DND-41 (cell line): ENCODE measurements at regions not wholly inside any gene's neighbourhood (a gene's known extent, or its start where the extent isn't known, plus 50 kb on each side); places are given as distances from the start of the nearest gene placed in this dataset.

ENCODE experiments used
- ATAC-seq: fragments of 200-7000 bp; cut with Tn5 transposase; 3 replicates; pipeline ENCODE4 v1.9.1; 2021; ENCODE audit warnings: low read depth; ENCODE audit not compliant: insufficient read depth
- DNase-seq: peaks from one replicate; pipeline ENCODE4 v3.0.0-alpha.2; 2020
- H2AFZ ChIP-seq: 2 replicates; pipeline ENCODE4 v1.6.0; 2012; ENCODE audit warnings: low read depth, low read length
- H3K27ac ChIP-seq: 2 replicates; pipeline ENCODE4 v1.5.1; 2012; ENCODE audit warnings: low read length, inconsistent platforms
- H3K27me3 ChIP-seq: fragments of 200-600 bp; sonication (generic); 2 replicates; pipeline ENCODE4 v1.6.0; 2012; ENCODE audit warnings: low read length, mild to moderate bottlenecking, inconsistent platforms; ENCODE audit not compliant: insufficient read depth, poor library complexity
- H3K36me3 ChIP-seq: 2 replicates; pipeline ENCODE4 v1.5.1; 2012; ENCODE audit warnings: low read length, inconsistent platforms; ENCODE audit not compliant: insufficient read depth
- H3K4me1 ChIP-seq: 2 replicates; pipeline ENCODE4 v1.5.1; 2012; ENCODE audit warnings: mild to moderate bottlenecking, low read length; ENCODE audit not compliant: insufficient read depth
- H3K4me2 ChIP-seq: 2 replicates; pipeline ENCODE4 v1.6.0; 2012; ENCODE audit warnings: mild to moderate bottlenecking, moderate library complexity, low read length, inconsistent platforms; ENCODE audit not compliant: insufficient read depth
- H3K4me3 ChIP-seq, 2 experiments: fragments of 200-600 bp in 1 of 2; shearing (Covaris generic) in 1 of 2; 2 replicates each; pipeline ENCODE4 v1.5.1; 2012 to 2016; ENCODE audit warnings: inconsistent platforms in 2 of 2, low read length in 2 of 2, mild to moderate bottlenecking in 2 of 2, low read depth in 1 of 2, moderate library complexity in 1 of 2
- H3K79me2 ChIP-seq: 2 replicates; pipeline ENCODE4 v1.6.0; 2012; ENCODE audit warnings: low read length, inconsistent platforms; ENCODE audit not compliant: insufficient read depth
- H3K9ac ChIP-seq: 2 replicates; pipeline ENCODE4 v1.6.0; 2012; ENCODE audit warnings: low read depth, mild to moderate bottlenecking, inconsistent platforms, low read length, moderate library complexity
- H3K9me3 ChIP-seq: 2 replicates; pipeline ENCODE4 v1.5.1; 2012; ENCODE audit warnings: low read length, moderate library complexity, mild to moderate bottlenecking, inconsistent platforms; ENCODE audit not compliant: insufficient read depth, severe bottlenecking
- H4K20me1 ChIP-seq: 2 replicates; pipeline ENCODE4 v1.6.0; 2012; ENCODE audit warnings: low read length; ENCODE audit not compliant: insufficient read depth
- EZH2 ChIP-seq: IDR thresholded peaks from 3 replicates; pipeline ENCODE4 v1.6.1; 2012; ENCODE audit warnings: borderline replicate concordance, low read depth, mild to moderate bottlenecking, moderate library complexity, low read length, inconsistent platforms; ENCODE audit not compliant: severe bottlenecking
- TF ChIP-seq, protein P1 (sequence below): IDR thresholded peaks from 2 replicates; pipeline ENCODE4 v1.5.1; 2012; ENCODE audit warnings: borderline replicate concordance, low read length, moderate library complexity, mild to moderate bottlenecking; ENCODE audit not compliant: poor library complexity, severe bottlenecking; ENCODE audit errors: extremely low read depth

DNA sequence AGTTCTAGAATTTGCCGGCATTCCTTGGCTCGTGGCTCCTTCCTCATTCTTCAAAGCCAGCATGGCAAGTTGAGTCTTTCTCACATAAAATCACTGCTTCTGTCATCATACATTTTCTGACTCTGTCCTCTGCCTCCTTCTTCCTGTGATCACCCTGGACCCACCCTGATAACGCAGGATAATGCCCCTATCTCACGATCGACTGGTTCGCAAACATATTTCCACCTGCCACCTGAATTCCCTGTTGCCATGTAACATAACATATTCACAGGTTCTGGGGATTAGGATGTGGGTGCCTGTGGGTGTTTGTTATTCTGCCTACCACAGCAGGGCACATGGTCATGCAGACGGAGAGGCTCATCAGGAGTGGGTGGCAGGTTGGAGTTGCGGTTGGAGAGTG is 177.7 kb downstream of the NHLRC3 start:
- H4K20me1 ChIP-seq, result no peaks in the 10 kb centered on the region
- no peak overlapping the region for H3K9ac ChIP-seq
- H3K79me2 ChIP-seq, result no peaks in the 10 kb centered on the region
- no peaks in the 10 kb centered on the region for H3K27me3 ChIP-seq
- no peaks in the 10 kb centered on the region for H3K9me3 ChIP-seq
- H3K36me3 ChIP-seq, result no peaks in the 10 kb centered on the region
- TF ChIP-seq, protein P1, sequence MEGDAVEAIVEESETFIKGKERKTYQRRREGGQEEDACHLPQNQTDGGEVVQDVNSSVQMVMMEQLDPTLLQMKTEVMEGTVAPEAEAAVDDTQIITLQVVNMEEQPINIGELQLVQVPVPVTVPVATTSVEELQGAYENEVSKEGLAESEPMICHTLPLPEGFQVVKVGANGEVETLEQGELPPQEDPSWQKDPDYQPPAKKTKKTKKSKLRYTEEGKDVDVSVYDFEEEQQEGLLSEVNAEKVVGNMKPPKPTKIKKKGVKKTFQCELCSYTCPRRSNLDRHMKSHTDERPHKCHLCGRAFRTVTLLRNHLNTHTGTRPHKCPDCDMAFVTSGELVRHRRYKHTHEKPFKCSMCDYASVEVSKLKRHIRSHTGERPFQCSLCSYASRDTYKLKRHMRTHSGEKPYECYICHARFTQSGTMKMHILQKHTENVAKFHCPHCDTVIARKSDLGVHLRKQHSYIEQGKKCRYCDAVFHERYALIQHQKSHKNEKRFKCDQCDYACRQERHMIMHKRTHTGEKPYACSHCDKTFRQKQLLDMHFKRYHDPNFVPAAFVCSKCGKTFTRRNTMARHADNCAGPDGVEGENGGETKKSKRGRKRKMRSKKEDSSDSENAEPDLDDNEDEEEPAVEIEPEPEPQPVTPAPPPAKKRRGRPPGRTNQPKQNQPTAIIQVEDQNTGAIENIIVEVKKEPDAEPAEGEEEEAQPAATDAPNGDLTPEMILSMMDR, result no peak
- no peak for TF ChIP-seq EZH2
- no peak overlapping the region for H2AFZ ChIP-seq
- no peak overlapping the region for H3K4me3 ChIP-seq
- H3K4me1 ChIP-seq, result no peaks in the 10 kb centered on the region
- ATAC-seq (no peak), DNase-seq (no peak)
- no peak overlapping the region for H3K4me2 ChIP-seq
- no peak overlapping the region for H3K27ac ChIP-seq

DNA sequence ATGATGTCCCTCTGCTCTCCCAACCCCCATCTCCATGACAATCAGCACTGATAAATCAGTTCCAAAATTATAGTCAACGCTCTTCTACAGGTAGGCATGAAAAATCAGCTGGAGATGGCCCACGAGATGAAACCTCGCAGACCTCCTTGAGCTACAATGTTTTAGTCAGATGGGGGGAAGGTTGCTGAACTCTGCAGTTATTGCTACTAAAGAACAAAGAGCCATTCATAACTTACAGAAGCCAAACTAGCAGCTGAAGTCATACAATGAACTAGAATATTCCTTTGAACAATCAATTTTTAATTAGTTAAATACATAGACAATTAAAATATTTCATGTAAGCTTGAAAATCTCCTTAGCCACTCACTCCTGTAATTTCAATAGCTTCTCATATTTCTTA is 179.2 kb downstream of the NHLRC3 start:
- H3K9ac ChIP-seq, result no peak overlapping the region
- no peak for ATAC-seq
- H3K4me2 ChIP-seq, result no peak overlapping the region

DNA sequence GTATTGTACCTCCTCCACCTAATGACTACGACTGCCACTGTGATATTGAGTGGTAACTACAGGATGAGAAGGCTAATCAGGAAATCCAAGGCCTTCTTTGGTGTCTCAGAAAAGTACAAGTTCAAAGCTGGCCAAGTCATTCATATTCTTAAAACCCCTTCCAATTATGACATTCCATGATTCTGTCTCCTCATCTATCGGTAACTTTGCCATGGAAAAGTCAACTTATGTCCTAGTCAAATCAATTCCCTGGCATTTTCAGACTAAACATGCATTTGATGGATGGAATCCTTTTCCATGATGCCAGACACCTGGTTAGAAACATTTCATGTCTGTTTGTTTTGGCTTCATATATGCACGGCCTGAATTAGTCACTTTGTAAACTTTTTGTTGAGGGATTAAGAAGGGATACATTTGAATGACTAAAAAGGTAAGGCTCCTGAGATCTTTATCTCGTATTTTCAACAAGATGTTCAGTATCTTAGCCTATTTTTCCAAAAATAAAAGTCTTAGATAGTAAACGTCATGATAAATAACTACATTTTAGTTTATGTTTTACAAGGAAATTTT is 186.5 kb downstream of the NHLRC3 start:
- no peak overlapping the region for H3K9ac ChIP-seq
- ATAC-seq (no peak), DNase-seq (no peak)
- H3K4me3 ChIP-seq, result no peak overlapping the region
- no peak overlapping the region for H3K4me2 ChIP-seq
- H3K4me1 ChIP-seq, result no peaks in the 10 kb centered on the region
- no peaks in the 10 kb centered on the region for H3K79me2 ChIP-seq
- H2AFZ ChIP-seq, result no peak overlapping the region
- H3K9me3 ChIP-seq, result no peaks in the 10 kb centered on the region
- no peaks in the 10 kb centered on the region for H4K20me1 ChIP-seq
- H3K27ac ChIP-seq, result no peak overlapping the region
- TF ChIP-seq, protein P1, result no peak
- no peak for TF ChIP-seq EZH2
- H3K36me3 ChIP-seq, result no peaks in the 10 kb centered on the region
- no peaks in the 10 kb centered on the region for H3K27me3 ChIP-seq

More for the DNA sequence above, 179.2 kb downstream of the NHLRC3 start:
- Histone ChIP-seq H3K79me2 (no peaks in the 10 kb centered on the region), H3K27ac (no peak overlapping the region), H3K9me3 (no peaks in the 10 kb centered on the region), H4K20me1 (no peaks in the 10 kb centered on the region), H3K4me3 (no peak overlapping the region), H2AFZ (no peak overlapping the region), H3K36me3 (no peaks in the 10 kb centered on the region), H3K27me3 (no peaks in the 10 kb centered on the region), H3K4me1 (no peaks in the 10 kb centered on the region)
- no peak for TF ChIP-seq EZH2
- TF ChIP-seq, protein P1, result no peak
- no peak for DNase-seq

DNA sequence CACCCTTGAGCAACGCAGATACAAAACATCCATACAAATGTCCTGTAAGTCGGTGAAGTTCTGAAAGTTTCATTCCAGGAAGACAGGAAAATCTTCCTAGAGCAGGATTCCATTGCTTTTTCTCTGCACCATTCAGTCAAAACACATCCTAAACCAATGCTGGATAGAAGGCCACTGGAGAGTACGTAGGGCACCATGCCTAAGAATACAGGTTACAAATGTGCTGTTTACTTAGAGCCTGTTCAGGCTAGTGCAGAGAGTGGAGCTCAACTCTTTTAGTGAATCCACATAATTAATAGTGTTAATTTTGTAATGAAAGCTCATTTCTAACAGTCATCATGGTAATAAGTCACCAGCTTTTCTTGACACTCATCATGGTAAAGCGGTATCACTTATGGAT is 187.6 kb downstream of the NHLRC3 start:
- no peaks in the 10 kb centered on the region for H3K4me1 ChIP-seq
- no peaks in the 10 kb centered on the region for H3K36me3 ChIP-seq
- H3K9me3 ChIP-seq, result no peaks in the 10 kb centered on the region
- ATAC-seq (no peak), DNase-seq (no peak)
- no peak overlapping the region for H3K27ac ChIP-seq
- H4K20me1 ChIP-seq, result no peaks in the 10 kb centered on the region
- H2AFZ ChIP-seq, result no peak overlapping the region
- H3K4me2 ChIP-seq, result no peak overlapping the region
- no peak overlapping the region for H3K9ac ChIP-seq
- H3K79me2 ChIP-seq, result no peaks in the 10 kb centered on the region
- H3K27me3 ChIP-seq, result peaks cover 3% of the 10 kb centered on the region
- no peak overlapping the region for H3K4me3 ChIP-seq
- TF ChIP-seq, protein P1, result no peak
- TF ChIP-seq EZH2, result no peak
